HCT116 (cell line): ENCODE measurements at regions not wholly inside any gene's neighbourhood (a gene's known extent, or its start where the extent isn't known, plus 50 kb on each side); places are given as distances from the start of the nearest gene placed in this dataset.

ENCODE experiments used
- ATAC-seq: fragments of 200-7000 bp; cut with Tn5 transposase; 2 replicates; pipeline ENCODE4 v1.9.1; 2020; ENCODE audit warnings: mild to moderate bottlenecking, moderate library complexity
- BruUV-seq: library from RNA; stranded (reverse); fragments of 400-500 nt; replicated peaks from 2 replicates; lab custom pipeline; 2021; lab: Mats Ljungman, UMichigan
- CTCF ChIA-PET: fragments of 300-600 bp; sonication (Branson Sonifier 250); formaldehyde crosslinking; loops from one replicate; lab custom pipeline; 2021; ENCODE audit warnings: antibody characterized with exemption; lab: Charles Lee
- POLR2A ChIA-PET: fragments of 300-600, 350-600 bp; sonication (Branson Sonifier 250); formaldehyde crosslinking; loops from one replicate; lab custom pipeline; 2021; ENCODE audit warnings: antibody characterized with exemption; lab: Charles Lee
- RAD21 ChIA-PET, 2 experiments: fragments of 300-600 bp; sonication (Branson Sonifier 250); formaldehyde crosslinking; loops; one replicate each; lab custom pipeline; 2023; ENCODE audit warnings: low total read pairs in 2 of 2; ENCODE audit not compliant: uncharacterized antibody in 2 of 2, unreplicated experiment in 2 of 2, low non-redundant PET in 1 of 2; lab: Charles Lee
- DNase-seq: peaks from one replicate; pipeline ENCODE4 v3.0.0-alpha.2; 2010; ENCODE audit warnings: low read depth, low spot score
- H2AFZ ChIP-seq: fragments of 200-600 bp; shearing (Covaris generic), sonication (generic); 2 replicates; pipeline ENCODE4 v1.6.1; 2017; ENCODE audit warnings: low read depth, mixed run types, mixed read lengths, antibody characterized with exemption, low read length; ENCODE audit not compliant: poor library complexity, severe bottlenecking
- H3K27ac ChIP-seq: 2 replicates; pipeline ENCODE4 v1.5.1; 2012; ENCODE audit warnings: low read depth, low read length
- H3K27me3 ChIP-seq: fragments of 200-600 bp; sonication (generic); 2 replicates; pipeline ENCODE4 v1.6.1; 2016; ENCODE audit warnings: mixed run types, low read length, mixed read lengths; ENCODE audit not compliant: insufficient read depth
- H3K36me3 ChIP-seq, 2 experiments: fragments of 200-500 bp in 1 of 2; fragments of 200-600 bp in 1 of 2; sonication (Bioruptor generic) in 1 of 2; sonication (generic) in 1 of 2; 2 replicates each; pipeline versions ENCODE4 v1.5.1 to v1.6.1; 2014 to 2016; ENCODE audit warnings: low read length in 2 of 2, inconsistent platforms in 1 of 2, mixed read lengths in 1 of 2, mixed run types in 1 of 2; ENCODE audit not compliant: insufficient read depth in 2 of 2, control insufficient read depth in 1 of 2
- H3K4me1 ChIP-seq, 2 experiments: fragments of 200-600 bp in 1 of 2; sonication (generic) in 1 of 2; 2 replicates each; pipeline versions ENCODE4 v1.5.1 to v1.6.1; 2012 to 2017; ENCODE audit warnings: low read length in 2 of 2, inconsistent platforms in 1 of 2, mild to moderate bottlenecking in 1 of 2, mixed read lengths in 1 of 2, mixed run types in 1 of 2, moderate library complexity in 1 of 2; ENCODE audit not compliant: insufficient read depth in 2 of 2, control insufficient read depth in 1 of 2
- H3K4me2 ChIP-seq: fragments of 200-600 bp; sonication (generic); 2 replicates; pipeline ENCODE4 v1.6.1; 2017; ENCODE audit warnings: mixed run types, low read length, mixed read lengths
- H3K4me3 ChIP-seq, 2 experiments: fragments of 200-600 bp in 1 of 2; sonication (generic) in 1 of 2; replicated peaks in 1 of 2; 2 replicates each; pipeline ENCODE4 v1.5.1; 2011 to 2016; ENCODE audit warnings: low read length in 2 of 2, control low read depth in 1 of 2, low read depth in 1 of 2, mild to moderate bottlenecking in 1 of 2, mixed read lengths in 1 of 2, mixed run types in 1 of 2
- H3K79me2 ChIP-seq: fragments of 200-600 bp; sonication (generic); 2 replicates; pipeline ENCODE4 v1.6.1; 2017; ENCODE audit warnings: mild to moderate bottlenecking, mixed run types, low read length, moderate library complexity, mixed read lengths; ENCODE audit not compliant: insufficient read depth
- H3K9ac ChIP-seq: fragments of 200-600 bp; sonication (generic); 2 replicates; pipeline ENCODE4 v1.6.1; 2016; ENCODE audit warnings: low read length, mixed read lengths
- H3K9me2 ChIP-seq: fragments of 200-600 bp; sonication (generic), shearing (Covaris generic); 2 replicates; pipeline ENCODE4 v1.6.1; 2017; ENCODE audit warnings: mixed run types, mild to moderate bottlenecking, moderate library complexity; ENCODE audit not compliant: insufficient read depth
- H3K9me3 ChIP-seq, 2 experiments: fragments of 200-500 bp in 1 of 2; fragments of 200-600 bp in 1 of 2; sonication (Bioruptor generic) in 1 of 2; sonication (generic) in 1 of 2; 2 replicates each; pipeline ENCODE4 v1.6.1; 2014 to 2017; ENCODE audit warnings: low read length in 2 of 2, mixed read lengths in 2 of 2, inconsistent platforms in 1 of 2, low read depth in 1 of 2, mild to moderate bottlenecking in 1 of 2, mixed run types in 1 of 2, moderate library complexity in 1 of 2; ENCODE audit not compliant: control insufficient read depth in 1 of 2, insufficient read depth in 1 of 2
- H4K20me1 ChIP-seq: fragments of 200-600 bp; sonication (generic), shearing (Covaris generic); 2 replicates; pipeline ENCODE4 v1.6.1; 2017; ENCODE audit warnings: mixed run types, mild to moderate bottlenecking, moderate library complexity; ENCODE audit not compliant: insufficient read depth
- ATF3 ChIP-seq: IDR thresholded peaks from 2 replicates; pipeline ENCODE4 v1.6.1; 2012
- CBX3 ChIP-seq: IDR thresholded peaks from 2 replicates; pipeline ENCODE4 v1.6.1; 2012; ENCODE audit warnings: low read depth
- CEBPB ChIP-seq: IDR thresholded peaks from 2 replicates; pipeline ENCODE4 v1.6.1; 2012; ENCODE audit warnings: low read depth
- EZH2 ChIP-seq: fragments of 200-600 bp; sonication (generic); IDR thresholded peaks from 2 replicates; pipeline ENCODE4 v1.6.1; 2017; ENCODE audit warnings: antibody characterized with exemption, mixed run types
- FOSL1 ChIP-seq: IDR thresholded peaks from 2 replicates; pipeline ENCODE4 v1.6.1; 2012; ENCODE audit warnings: low read depth
- JUND ChIP-seq: IDR thresholded peaks from 2 replicates; pipeline ENCODE4 v1.6.1; 2012
- MAX ChIP-seq: IDR thresholded peaks from 2 replicates; pipeline ENCODE4 v1.6.1; 2012
- POLR2A ChIP-seq: IDR thresholded peaks from 2 replicates; pipeline ENCODE4 v1.7.0; 2011; ENCODE audit warnings: borderline replicate concordance; ENCODE audit not compliant: insufficient read depth, insufficient read length; ENCODE audit errors: extremely low read depth
- POLR2AphosphoS5 ChIP-seq: IDR thresholded peaks from 2 replicates; pipeline ENCODE4 v1.6.1; 2011; ENCODE audit warnings: mild to moderate bottlenecking, low read depth, low read length, moderate library complexity
- RAD21 ChIP-seq: IDR thresholded peaks from 2 replicates; pipeline ENCODE4 v1.6.1; 2012; ENCODE audit warnings: low read depth, mild to moderate bottlenecking
- SIN3A ChIP-seq: IDR thresholded peaks from 2 replicates; pipeline ENCODE4 v1.6.1; 2012; ENCODE audit warnings: low read depth
- SP1 ChIP-seq: IDR thresholded peaks from 2 replicates; pipeline ENCODE4 v1.6.1; 2012; ENCODE audit warnings: low read depth
- SRF ChIP-seq: IDR thresholded peaks from 2 replicates; pipeline ENCODE4 v1.6.1; 2012; ENCODE audit warnings: low read depth
- TCF7L2 ChIP-seq: IDR thresholded peaks from 2 replicates; pipeline ENCODE4 v1.7.0; 2011; ENCODE audit warnings: borderline replicate concordance, inconsistent platforms; ENCODE audit not compliant: insufficient read depth, insufficient read length; ENCODE audit errors: extremely low read depth
- YY1 ChIP-seq: IDR thresholded peaks from 2 replicates; pipeline ENCODE4 v1.6.1; 2011; ENCODE audit warnings: low read length, low read depth, moderate library complexity, mild to moderate bottlenecking; ENCODE audit not compliant: insufficient replicate concordance; ENCODE audit errors: extremely low read depth
- ZNF274 ChIP-seq: fragments of 200-500 bp; sonication (Bioruptor generic); IDR thresholded peaks from 2 replicates; pipeline ENCODE4 v1.6.1; 2014; ENCODE audit warnings: mild to moderate bottlenecking, low read depth, low read length, inconsistent platforms
- intact Hi-C: fragments of 100-400 bp; cut with micrococcal nuclease; formaldehyde crosslinking; loops from 2 replicates; pipeline ENCODE4 v1.10.0; 2022
- TF ChIP-seq, protein P1 (sequence below), 3 experiments: fragments of 200-600 bp in 1 of 3; sonication (generic) in 1 of 3; IDR thresholded peaks in 2 of 3; conservative IDR thresholded peaks in 1 of 3; 2 replicates each; pipeline ENCODE4 v1.5.1; 2012 to 2017; ENCODE audit warnings: low read depth in 2 of 3, low read length in 2 of 3, antibody characterized with exemption in 1 of 3, borderline replicate concordance in 1 of 3, control low read depth in 1 of 3, mild to moderate bottlenecking in 1 of 3, mixed read lengths in 1 of 3, mixed run types in 1 of 3, moderate library complexity in 1 of 3; ENCODE audit not compliant: insufficient read depth in 1 of 3
- TF ChIP-seq, protein P2 (sequence below): IDR thresholded peaks from 2 replicates; pipeline ENCODE4 v1.6.1; 2011; ENCODE audit warnings: mild to moderate bottlenecking, low read length, moderate library complexity; ENCODE audit not compliant: insufficient replicate concordance; ENCODE audit errors: extremely low read depth

GRCh38 chr3:26084629-26085028 is 294.7 kb downstream of the OXSM start:
- H4K20me1 ChIP-seq: no peaks in the 10 kb centered on the region
- ATAC-seq (no peak), DNase-seq (no peak)
- CTCF ChIA-PET: no interaction called here
- no peak overlapping the region for H3K4me2 ChIP-seq
- no peak overlapping the region for H3K9ac ChIP-seq
- RAD21 ChIA-PET: no interaction called here
- POLR2A ChIA-PET: no interaction called here
- no peak overlapping the region for H3K27ac ChIP-seq
- H2AFZ ChIP-seq: no peak overlapping the region
- H3K36me3 ChIP-seq: no peaks in the 10 kb centered on the region
- H3K79me2 ChIP-seq: no peaks in the 10 kb centered on the region
- intact Hi-C loops: no loop called here
- peaks cover 0 to 3% of the 10 kb centered on the region in 2 experiments; a peak in 2 of 4 replicates for H3K9me3 ChIP-seq
- no peak overlapping the region for H3K4me3 ChIP-seq
- no TSS peak for BruUV-seq
- TF ChIP-seq EZH2: no peak
- TF ChIP-seq POLR2A: no peak
- TF ChIP-seq, protein P1, sequence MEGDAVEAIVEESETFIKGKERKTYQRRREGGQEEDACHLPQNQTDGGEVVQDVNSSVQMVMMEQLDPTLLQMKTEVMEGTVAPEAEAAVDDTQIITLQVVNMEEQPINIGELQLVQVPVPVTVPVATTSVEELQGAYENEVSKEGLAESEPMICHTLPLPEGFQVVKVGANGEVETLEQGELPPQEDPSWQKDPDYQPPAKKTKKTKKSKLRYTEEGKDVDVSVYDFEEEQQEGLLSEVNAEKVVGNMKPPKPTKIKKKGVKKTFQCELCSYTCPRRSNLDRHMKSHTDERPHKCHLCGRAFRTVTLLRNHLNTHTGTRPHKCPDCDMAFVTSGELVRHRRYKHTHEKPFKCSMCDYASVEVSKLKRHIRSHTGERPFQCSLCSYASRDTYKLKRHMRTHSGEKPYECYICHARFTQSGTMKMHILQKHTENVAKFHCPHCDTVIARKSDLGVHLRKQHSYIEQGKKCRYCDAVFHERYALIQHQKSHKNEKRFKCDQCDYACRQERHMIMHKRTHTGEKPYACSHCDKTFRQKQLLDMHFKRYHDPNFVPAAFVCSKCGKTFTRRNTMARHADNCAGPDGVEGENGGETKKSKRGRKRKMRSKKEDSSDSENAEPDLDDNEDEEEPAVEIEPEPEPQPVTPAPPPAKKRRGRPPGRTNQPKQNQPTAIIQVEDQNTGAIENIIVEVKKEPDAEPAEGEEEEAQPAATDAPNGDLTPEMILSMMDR (IDR thresholded peaks at IDR 0.05 in 2 of 3, conservative IDR thresholded peaks at IDR 0.05 in 1 of 3; ENCODE audit: borderline replicate concordance in 1 of 3, insufficient read depth in 1 of 3, low read depth in 2 of 3, low read length in 2 of 3): no peak
- no peak for TF ChIP-seq CBX3
- TF ChIP-seq YY1: no peak
- no peak for TF ChIP-seq FOSL1
- H3K4me1 ChIP-seq: no peaks in the 10 kb centered on the region
- no peaks in the 10 kb centered on the region for H3K27me3 ChIP-seq
- no peaks in the 10 kb centered on the region for H3K9me2 ChIP-seq

DNA sequence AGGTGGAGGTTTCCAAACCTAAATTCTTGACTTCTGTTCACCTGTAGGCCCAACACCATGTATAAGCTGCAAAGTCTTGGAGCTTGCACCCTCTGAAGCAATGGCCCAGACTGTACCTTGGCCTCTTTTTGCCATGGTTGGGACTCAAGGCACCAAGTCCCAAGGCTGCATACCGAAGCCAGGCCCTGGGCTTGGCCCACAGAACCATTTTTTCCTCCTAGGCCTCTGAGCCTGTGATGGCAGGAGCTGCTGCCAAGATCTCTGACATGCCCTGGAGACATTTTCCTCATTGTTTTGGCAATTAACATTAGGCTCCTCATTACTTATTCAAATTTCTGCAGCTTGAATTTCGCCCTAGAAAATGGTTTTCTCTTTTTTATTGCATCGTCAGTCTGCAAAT is 297.9 kb downstream of the OXSM start:
- no peak for ATAC-seq
- Histone ChIP-seq H3K4me2 (no peak overlapping the region), H3K9me2 (no peaks in the 10 kb centered on the region), H3K79me2 (no peaks in the 10 kb centered on the region), H3K4me3 (no peak overlapping the region), H3K9me3 (peaks cover 0 to 3% of the 10 kb centered on the region in 2 experiments; a peak in 2 of 4 replicates), H2AFZ (no peak overlapping the region), H3K27ac (no peak overlapping the region), H3K27me3 (no peaks in the 10 kb centered on the region), H4K20me1 (no peaks in the 10 kb centered on the region), H3K36me3 (no peaks in the 10 kb centered on the region), H3K9ac (no peak overlapping the region), H3K4me1 (no peaks in the 10 kb centered on the region)
- TF ChIP-seq SP1: no peak
- TF ChIP-seq RAD21: no peak
- no peak for TF ChIP-seq POLR2AphosphoS5
- TF ChIP-seq FOSL1: no peak
- no peak for TF ChIP-seq JUND
- TF ChIP-seq ZNF274: no peak
- no peak for TF ChIP-seq SIN3A
- TF ChIP-seq TCF7L2: no peak
- TF ChIP-seq CEBPB: no peak
- no peak for TF ChIP-seq CBX3
- TF ChIP-seq EZH2: no peak
- TF ChIP-seq, protein P2, sequence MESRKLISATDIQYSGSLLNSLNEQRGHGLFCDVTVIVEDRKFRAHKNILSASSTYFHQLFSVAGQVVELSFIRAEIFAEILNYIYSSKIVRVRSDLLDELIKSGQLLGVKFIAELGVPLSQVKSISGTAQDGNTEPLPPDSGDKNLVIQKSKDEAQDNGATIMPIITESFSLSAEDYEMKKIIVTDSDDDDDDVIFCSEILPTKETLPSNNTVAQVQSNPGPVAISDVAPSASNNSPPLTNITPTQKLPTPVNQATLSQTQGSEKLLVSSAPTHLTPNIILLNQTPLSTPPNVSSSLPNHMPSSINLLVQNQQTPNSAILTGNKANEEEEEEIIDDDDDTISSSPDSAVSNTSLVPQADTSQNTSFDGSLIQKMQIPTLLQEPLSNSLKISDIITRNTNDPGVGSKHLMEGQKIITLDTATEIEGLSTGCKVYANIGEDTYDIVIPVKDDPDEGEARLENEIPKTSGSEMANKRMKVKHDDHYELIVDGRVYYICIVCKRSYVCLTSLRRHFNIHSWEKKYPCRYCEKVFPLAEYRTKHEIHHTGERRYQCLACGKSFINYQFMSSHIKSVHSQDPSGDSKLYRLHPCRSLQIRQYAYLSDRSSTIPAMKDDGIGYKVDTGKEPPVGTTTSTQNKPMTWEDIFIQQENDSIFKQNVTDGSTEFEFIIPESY: no peak
- no peak for TF ChIP-seq MAX
- no peak for TF ChIP-seq SRF
- no peak for TF ChIP-seq ATF3
- no peak for TF ChIP-seq POLR2A
- RAD21 ChIA-PET: no interaction called here
- no peak for DNase-seq
- intact Hi-C loops: no loop called here
- CTCF ChIA-PET: no interaction called here
- POLR2A ChIA-PET: no interaction called here
- BruUV-seq: no TSS peak
